H7 (cell line): ENCODE measurements at regions not wholly inside any gene's neighbourhood (a gene's known extent, or its start where the extent isn't known, plus 50 kb on each side); places are given as distances from the start of the nearest gene placed in this dataset.
A peak's percentile ranks its signal among the peaks of the same experiment; 100 is the strongest.
"Not testable (repeated sequence)": the region's sequence is repeated elsewhere in the genome, so short reads cannot be mapped to it uniquely, and the experiment has no call there.

Experiments used
- DNase-seq: peaks from one replicate; pipeline ENCODE4 v3.0.0; 2012
- H3K27me3 ChIP-seq: 2 replicates; pipeline ENCODE4 v1.6.0; 2011; ENCODE audit warnings: mild to moderate bottlenecking, low read length; ENCODE audit not compliant: control insufficient read depth, insufficient read depth
- H3K36me3 ChIP-seq: replicated peaks from 2 replicates; pipeline ENCODE4 v1.5.1; 2011; ENCODE audit warnings: low read length; ENCODE audit not compliant: control insufficient read depth, insufficient read depth
- H3K4me3 ChIP-seq: 2 replicates; pipeline ENCODE4 v1.5.1; 2011; ENCODE audit warnings: low read depth, mild to moderate bottlenecking, control low read depth, low read length, moderate library complexity; ENCODE audit not compliant: insufficient read depth

DNA sequence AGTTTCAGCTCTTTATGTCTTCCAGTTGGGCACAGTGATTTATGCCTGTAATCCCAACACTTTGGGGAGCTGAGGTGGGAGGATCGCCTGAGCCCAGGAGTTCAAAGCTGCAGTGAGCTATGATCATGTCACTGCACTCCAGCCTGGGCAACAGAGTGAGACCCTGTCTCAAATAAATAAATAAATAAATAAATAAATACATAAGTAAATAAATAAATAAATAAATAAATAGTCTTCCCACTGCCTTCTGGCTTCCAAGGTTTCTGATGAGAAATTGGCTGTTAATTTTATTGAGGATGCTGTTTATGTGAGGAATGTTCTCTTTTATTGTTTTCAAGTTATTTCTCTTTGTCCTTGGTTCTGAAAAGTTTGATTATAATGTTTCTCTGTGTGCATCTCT lies 1507.6 kb upstream of the GOT2 start:
- Histone ChIP-seq H3K36me3 (no peaks in the 10 kb centered on the region), H3K4me3 (no peak overlapping the region), H3K27me3 (no peaks in the 10 kb centered on the region)
- no peak for DNase-seq

DNA sequence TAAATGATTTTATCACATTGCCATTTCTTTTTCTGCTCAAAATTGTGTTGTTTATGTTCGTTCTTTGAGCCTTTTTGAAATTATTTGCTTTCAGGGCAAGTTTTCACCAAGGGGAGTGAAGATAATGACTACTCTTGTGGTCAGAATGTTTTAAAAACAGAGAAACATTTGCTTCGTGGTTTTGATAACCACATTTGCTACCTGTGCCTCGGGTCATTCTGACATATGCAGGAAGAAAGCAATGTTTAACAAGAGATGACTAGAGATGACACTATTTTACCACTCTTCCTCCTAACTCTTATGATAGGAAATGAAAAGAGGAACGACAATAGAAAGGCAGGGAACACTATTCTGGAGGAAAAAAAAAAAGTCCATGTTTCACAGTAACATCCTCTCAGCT lies 1496.5 kb upstream of the GOT2 start:
- DNase-seq = no peak
- no peak overlapping the region for H3K4me3 ChIP-seq
- no peaks in the 10 kb centered on the region for H3K36me3 ChIP-seq
- no peaks in the 10 kb centered on the region for H3K27me3 ChIP-seq

DNA sequence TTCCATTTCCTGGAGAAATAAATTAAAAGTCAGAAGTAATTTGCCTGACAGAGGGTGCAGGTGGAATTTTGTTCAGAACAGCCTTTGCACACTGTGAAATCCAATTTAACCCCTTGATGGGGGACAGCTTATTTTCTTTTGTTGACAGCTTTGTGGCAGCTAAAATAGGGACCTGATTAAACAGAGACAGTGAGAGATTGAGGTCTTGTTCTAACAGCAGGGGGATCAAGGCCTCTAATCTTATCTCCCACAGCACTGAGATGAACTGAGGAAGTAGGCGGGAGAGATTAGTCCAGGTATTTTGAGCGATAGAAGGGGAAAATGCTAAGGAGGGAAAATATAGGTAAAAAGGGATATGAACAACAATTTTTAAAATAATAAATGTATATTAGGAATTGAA lies 1491.4 kb upstream of the GOT2 start:
- peak; percentile 10 for DNase-seq
- Histone ChIP-seq H3K4me3 (no peak overlapping the region), H3K27me3 (no peaks in the 10 kb centered on the region), H3K36me3 (no peaks in the 10 kb centered on the region)

DNA sequence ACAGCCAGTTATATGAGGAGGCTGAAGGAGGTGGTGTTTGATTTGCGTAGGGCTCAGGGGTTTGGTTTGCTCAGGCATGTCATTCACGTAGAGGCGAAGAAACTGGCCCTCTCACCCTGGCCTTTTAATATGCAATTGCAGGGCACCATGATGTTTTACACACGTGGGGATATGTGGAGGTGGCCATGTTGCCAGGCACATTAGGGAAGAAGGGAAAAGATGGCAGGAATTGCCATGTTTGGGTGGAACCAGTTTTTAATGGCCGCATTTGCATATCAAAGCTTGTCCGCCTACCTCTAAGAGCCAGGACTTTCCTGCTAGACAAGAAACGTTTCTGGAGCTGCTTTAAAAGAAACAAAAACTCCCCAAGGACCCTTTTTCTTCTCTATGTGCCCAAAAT lies 1483.7 kb upstream of the GOT2 start:
- Histone ChIP-seq H3K4me3 (no peak overlapping the region), H3K36me3 (no peaks in the 10 kb centered on the region), H3K27me3 (no peaks in the 10 kb centered on the region)
- no peak for DNase-seq

DNA sequence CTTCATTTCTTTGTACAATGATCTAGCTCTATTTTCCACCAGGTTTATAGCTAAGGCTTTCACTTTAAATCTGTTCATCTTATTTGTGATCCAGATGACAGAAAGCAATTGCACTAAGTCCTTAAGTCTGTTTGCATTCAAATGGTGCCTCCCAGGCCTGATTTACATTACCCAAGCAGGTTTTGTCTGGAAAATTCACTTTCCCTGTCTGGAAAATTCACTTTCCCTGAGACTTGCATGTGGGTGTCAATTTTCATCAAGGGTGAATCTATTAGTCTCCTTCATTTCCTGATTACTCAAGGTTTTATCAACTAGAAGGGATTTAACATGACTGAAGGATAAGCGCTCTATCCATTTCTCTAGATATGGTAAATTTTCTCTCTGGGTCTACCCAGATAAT lies 1480.2 kb upstream of the GOT2 start:
- no peaks in the 10 kb centered on the region for H3K36me3 ChIP-seq
- no peaks in the 10 kb centered on the region for H3K27me3 ChIP-seq
- H3K4me3 ChIP-seq = no peak overlapping the region
- no peak for DNase-seq

DNA sequence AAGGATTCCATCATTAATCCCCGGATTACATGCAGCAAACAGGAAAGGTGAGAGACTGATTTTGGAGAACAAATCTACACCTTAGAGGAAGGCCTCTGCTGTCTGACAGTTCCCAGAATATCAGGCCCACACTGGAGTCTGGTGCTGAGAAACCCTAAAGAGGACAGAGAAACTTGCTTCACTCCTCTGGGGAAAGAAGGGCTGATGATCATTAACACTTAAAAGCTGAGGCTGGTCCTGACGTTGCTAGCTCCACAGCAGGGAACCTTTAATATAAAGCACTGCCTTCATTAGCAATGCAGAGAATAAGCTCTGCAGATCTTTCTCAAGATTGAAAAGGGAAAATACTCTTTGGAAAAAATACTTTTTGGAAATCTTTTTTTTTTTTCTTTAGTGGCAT lies 1472.4 kb upstream of the GOT2 start:
- H3K4me3 ChIP-seq = no peak overlapping the region
- H3K36me3 ChIP-seq = no peaks in the 10 kb centered on the region
- H3K27me3 ChIP-seq = no peaks in the 10 kb centered on the region
- peak; percentile 16 for DNase-seq

DNA sequence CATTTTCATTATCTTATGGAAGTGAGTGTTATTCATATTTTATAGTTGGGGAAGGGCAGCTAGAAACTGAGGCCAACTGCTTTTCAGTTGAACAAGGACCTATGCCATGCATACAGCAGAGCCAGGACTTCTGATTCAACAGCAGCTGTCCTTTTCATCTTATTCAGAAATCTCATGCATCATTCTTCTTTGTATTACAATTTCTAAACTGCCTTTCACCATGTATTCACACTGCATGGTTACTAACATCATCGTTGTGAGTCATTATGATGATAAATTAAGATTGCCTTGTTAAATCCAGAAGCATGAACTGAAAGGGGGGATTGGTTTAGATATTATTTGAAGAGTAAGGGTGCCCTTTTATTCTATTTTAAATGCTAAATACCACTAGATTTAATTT lies 1470.1 kb upstream of the GOT2 start:
- no peak overlapping the region for H3K4me3 ChIP-seq
- no peak for DNase-seq

DNA sequence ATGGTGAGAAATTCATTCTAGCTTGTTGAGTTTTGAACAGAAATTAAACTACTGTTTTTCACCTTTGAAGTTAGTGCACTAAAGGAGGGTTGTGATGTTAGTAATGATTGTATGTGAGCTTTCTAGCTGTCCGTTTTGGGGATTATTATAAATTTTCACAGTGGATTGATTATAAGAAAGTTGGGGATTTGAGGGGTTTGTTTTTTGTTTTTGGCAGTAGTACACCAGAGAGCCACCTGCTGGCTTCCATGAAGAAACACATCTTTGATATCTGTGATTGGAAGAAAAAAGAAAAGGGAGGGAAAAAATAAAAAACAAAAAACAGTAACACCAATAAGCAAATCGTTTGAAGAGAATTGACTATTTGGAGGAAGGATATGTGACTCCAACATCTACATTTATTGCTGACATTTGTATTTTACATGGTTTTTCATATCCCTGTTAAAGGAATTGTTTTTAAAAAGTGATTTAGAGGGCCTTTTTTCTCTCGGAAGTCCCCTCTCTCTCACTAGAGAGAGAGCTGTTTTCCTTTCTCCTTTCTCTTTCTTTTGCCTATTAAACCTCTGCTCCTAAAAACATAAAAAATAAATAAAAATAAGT lies 1469.5 kb upstream of the GOT2 start:
- no peaks in the 10 kb centered on the region for H3K27me3 ChIP-seq
- peak; percentile 5 for DNase-seq
- no peaks in the 10 kb centered on the region for H3K36me3 ChIP-seq
- H3K4me3 ChIP-seq = no peak overlapping the region

More for the DNA sequence above, 1470.1 kb upstream of the GOT2 start:
- Histone ChIP-seq H3K36me3 (no peaks in the 10 kb centered on the region), H3K27me3 (no peaks in the 10 kb centered on the region)

DNA sequence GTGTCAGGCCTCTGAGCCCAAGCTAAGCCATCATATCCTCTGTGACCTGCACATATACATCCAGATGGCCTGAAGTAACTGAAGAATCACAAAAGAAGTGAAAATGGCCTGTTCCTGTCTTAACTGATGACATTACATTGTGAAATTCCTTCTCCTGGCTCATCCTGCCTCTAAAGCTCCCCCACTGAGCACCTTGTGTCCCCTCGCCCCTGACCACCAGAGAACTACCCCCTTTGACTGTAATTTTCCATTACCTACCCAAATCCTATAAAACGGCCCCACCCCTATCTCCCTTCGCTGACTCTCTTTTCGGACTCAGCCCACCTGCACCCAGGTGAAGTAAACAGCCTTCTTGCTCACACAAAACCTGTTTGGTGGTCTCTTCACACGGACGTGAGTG lies 1466.6 kb upstream of the GOT2 start:
- DNase-seq, H3K36me3 ChIP-seq, H3K4me3 ChIP-seq, H3K27me3 ChIP-seq: not testable (repeated sequence)

DNA sequence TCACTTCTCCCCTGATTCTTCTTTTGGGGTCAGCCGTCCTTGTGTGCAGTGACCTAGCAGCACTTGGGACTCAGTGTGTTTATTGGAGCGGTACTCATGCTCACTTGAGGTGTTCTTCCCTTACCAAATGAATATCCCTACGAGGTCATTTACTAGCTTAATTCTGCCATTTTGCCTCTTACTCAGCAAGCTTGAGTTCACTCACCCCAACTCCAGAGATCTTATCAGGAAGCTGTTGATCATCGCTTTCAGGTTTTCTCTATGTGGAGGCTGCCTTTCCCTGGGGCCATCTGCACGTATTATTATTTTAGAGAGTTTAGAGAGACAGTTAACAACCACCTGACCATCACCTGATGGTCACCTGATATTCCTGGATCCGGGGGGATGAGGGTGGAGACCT lies 1466.0 kb upstream of the GOT2 start:
- Histone ChIP-seq H3K27me3 (no peaks in the 10 kb centered on the region), H3K36me3 (no peaks in the 10 kb centered on the region), H3K4me3 (no peak overlapping the region)
- DNase-seq = no peak

DNA sequence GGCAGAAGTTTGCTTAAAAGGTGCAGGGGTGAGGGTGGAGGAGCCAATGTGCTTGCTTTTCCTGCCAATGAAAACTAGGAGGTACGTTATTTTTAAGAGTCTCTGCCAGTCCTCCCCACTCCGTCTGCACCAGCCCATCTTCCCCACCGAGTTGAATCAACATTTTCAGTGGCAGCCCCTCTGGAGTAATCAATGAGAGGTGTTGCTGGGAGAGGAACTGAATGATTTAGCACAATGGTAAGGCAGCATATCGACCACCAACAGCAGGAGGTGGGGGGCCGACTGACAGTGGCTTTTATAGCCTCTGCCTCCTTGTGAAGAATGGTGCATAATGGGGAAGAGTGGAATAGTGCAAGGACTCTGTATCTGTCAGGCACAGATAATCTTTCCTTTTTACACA lies 1465.0 kb upstream of the GOT2 start:
- DNase-seq = no peak
- no peak overlapping the region for H3K4me3 ChIP-seq
- H3K27me3 ChIP-seq = no peaks in the 10 kb centered on the region
- H3K36me3 ChIP-seq = no peaks in the 10 kb centered on the region

DNA sequence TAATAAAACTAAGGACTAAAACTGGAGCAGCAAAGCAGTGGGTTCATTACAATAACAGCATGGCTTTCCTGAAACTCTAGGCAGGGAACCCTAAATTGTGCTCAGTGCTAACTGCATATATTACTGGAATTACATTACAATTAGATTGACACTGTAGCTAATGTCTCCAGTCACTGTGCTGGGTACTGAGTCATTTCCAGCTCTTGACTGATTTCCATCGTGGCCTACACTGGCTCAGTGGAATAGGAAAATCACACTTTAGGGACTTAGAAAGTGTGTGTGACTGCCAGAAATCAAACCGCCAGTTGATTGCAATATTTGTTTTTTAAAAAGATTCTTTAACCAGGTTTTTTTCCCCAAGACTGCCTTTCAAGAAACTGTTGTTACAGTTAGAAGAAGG lies 1447.4 kb upstream of the GOT2 start:
- H3K27me3 ChIP-seq = no peaks in the 10 kb centered on the region
- H3K4me3 ChIP-seq = no peak overlapping the region
- no peaks in the 10 kb centered on the region for H3K36me3 ChIP-seq
- DNase-seq = no peak

DNA sequence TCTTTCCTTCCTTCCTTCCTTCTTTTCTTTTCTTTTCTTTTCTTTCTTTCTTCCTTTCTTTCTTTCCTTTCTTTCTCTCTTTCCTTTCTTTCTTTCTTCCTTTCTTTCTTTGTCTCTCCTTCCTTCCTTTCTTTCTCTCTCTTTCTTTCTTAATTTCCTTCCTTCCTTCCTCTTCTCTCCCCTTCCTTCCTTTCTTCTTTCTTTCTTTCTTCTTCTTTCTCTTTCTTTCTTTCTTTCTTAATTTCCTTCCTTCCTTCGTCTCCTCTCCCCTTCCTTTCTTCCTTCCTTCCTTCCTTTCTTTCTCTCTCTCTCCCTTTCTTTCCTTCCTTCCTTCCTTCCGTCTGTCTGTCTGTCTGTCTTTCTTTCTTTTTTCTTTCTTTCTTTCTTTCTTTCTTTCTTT lies 1446.5 kb upstream of the GOT2 start:
- no peak overlapping the region for H3K4me3 ChIP-seq
- H3K27me3 ChIP-seq = no peaks in the 10 kb centered on the region
- DNase-seq = no peak
- no peaks in the 10 kb centered on the region for H3K36me3 ChIP-seq

DNA sequence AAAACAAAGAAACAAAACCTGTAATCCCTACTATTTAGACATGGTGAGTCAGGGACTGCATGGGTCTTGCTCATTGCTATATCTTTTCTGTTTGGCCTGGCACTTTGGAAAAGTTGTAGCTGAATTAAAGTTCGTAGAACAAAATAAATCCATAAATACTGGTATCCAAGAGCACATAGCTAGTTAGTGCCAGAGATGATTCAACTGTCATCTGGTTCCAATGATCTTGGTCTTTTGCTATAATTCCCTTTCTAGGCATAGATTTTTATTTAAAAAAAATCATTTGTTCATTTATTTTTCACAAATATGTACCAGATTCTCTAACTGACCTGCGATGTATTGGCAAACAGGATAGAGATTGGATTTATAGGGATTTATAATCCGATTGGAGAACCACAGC lies 1436.1 kb upstream of the GOT2 start:
- no peak for DNase-seq
- no peaks in the 10 kb centered on the region for H3K36me3 ChIP-seq
- no peak overlapping the region for H3K4me3 ChIP-seq
- no peaks in the 10 kb centered on the region for H3K27me3 ChIP-seq

DNA sequence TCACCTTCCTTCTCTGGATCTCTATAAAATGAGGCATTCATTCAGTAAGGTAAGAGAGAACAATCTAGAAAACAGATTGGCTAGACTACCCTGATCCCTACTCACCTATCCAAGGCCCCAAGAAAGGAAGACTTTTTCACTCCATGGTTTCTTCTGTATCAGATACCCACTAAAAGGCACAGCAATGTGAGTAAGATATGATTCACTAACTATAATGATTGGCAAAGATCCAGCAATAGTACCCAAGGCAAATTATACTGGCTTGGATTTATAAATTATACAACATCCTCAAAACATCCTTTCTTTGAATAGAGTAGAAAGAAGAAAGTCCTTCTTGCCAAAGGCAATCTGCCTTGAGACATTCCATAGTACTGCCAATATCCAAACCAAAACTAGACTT lies 1432.0 kb upstream of the GOT2 start:
- Histone ChIP-seq H3K36me3 (no peaks in the 10 kb centered on the region), H3K4me3 (no peak overlapping the region), H3K27me3 (no peaks in the 10 kb centered on the region)
- no peak for DNase-seq

DNA sequence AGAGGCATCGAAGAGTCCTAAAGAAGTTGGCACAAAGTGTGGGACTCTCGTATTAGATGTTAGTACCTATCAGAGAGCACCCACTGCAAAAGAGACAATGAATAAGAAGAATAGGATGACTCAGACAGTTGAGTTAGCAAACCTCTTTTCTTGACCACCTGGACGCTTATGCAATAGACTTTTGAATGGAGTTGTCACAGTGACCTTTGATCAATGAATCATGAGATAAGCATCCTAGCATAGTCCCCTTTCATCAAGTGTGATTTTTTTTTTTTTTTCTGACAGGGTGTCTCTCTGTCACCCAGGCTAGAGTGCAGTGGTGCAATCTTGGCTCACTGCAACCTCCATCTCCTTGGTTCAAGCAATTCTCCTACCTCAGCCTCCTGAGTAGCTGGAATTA lies 1417.9 kb upstream of the GOT2 start:
- H3K27me3 ChIP-seq = no peaks in the 10 kb centered on the region
- H3K36me3 ChIP-seq = no peaks in the 10 kb centered on the region
- no peak for DNase-seq
- no peak overlapping the region for H3K4me3 ChIP-seq
